ENCODE measurements at regions not wholly inside any gene's neighbourhood (a gene's known extent, or its start where the extent isn't known, plus 50 kb on each side); places are given as distances from the start of the nearest gene placed in this dataset.

DNA sequence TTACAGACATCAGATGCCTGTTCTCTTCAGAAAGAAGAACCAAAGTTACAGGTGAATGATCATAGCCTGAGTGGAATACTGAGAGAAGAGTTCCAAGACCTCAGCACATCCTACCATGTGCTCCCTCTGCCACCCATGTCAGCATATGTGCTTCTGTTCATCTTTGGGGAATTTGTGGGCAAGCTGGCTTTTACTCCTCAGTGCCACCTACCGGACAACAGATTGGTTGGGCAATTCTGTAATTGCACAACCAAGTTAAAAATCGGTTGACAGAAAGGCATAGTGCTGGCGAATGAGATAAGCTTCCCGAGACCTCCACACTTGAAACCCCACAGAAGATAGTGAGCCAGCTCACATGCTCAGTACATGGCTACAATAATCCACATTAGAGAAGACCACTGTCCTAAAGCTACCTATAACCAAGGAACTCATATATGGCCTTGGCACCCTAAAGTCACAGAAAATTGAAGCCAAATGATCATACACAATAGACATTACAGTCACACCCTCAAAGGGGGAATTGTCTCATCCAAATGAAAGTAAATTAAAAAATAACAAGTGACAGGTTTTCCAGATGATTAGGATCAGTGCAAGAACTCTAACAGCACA, 1238.0 kb upstream of the NUDT12 start:
- TF ChIP-seq CTCF (conservative IDR thresholded peaks at IDR 0.05; ENCODE audit: low read depth, low read length), result peak; percentile 25
- no peak overlapping the region for H3K4me3 ChIP-seq (ENCODE audit: low read depth, low read length)
- DNase-seq (ENCODE audit: low read depth), result no peak

DNA sequence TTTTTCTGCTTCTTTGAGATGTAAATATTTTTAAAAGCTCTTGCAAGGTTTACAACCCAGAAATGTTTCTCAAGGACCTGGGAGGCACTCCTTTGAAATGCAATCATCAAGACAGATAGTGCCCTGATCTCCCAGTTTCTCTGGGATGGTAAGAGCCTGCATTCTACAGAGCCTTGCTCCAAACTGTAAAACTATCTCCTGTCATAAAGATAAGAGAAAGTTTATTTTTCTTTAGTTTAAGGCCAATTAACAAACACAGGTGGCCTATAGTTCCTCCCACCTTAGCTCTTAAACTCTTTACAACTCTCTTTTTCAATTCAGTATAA, 1231.1 kb upstream of the NUDT12 start:
- no peak overlapping the region for H3K4me3 ChIP-seq (ENCODE audit: low read depth, low read length)
- DNase-seq (ENCODE audit: low read depth), result no peak
- TF ChIP-seq CTCF (conservative IDR thresholded peaks at IDR 0.05; ENCODE audit: low read depth, low read length), result no peak

DNA sequence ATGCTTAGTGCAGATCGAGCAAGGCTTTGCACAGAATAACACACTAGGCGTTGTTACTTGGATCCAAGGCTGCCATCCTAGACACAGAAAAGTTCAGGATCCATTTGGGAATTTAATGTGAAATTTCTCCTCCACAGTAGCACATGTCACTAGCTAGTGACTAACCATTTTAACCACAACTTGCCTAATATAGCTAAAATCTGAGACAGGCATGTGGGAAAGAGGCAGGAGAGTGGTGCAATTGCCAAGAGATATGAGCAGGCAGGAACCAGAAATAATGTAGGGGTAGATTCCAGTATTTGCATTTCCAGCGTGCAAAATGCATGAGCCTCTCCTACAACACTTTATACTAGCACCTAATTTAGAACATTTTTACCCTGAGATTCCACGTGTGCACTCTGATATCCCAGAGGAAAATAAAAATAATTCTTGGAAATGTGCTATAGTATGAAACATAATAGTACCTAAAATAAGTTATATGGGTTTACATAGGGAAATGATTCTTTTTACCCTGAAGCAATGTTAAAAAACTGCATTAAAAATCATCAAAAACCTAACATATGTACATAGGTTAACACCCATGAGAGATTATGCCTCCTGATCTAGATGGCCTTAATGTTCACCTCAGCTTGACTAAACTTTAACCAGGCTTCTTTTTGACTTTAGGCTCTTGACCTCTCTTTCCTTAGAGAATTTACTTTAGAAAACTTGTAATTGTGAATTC, 1230.6 kb upstream of the NUDT12 start:
- TF ChIP-seq CTCF (conservative IDR thresholded peaks at IDR 0.05; ENCODE audit: low read depth, low read length), result no peak
- peak; percentile 47 for DNase-seq (ENCODE audit: low read depth)
- no peak overlapping the region for H3K4me3 ChIP-seq (ENCODE audit: low read depth, low read length)

GRCh38 chr5:104789366-104789765, 1226.8 kb upstream of the NUDT12 start:
- no peak overlapping the region for H3K4me3 ChIP-seq (ENCODE audit: low read depth, low read length)
- no peak for TF ChIP-seq CTCF (conservative IDR thresholded peaks at IDR 0.05; ENCODE audit: low read depth, low read length)
- DNase-seq (ENCODE audit: low read depth), result no peak

DNA sequence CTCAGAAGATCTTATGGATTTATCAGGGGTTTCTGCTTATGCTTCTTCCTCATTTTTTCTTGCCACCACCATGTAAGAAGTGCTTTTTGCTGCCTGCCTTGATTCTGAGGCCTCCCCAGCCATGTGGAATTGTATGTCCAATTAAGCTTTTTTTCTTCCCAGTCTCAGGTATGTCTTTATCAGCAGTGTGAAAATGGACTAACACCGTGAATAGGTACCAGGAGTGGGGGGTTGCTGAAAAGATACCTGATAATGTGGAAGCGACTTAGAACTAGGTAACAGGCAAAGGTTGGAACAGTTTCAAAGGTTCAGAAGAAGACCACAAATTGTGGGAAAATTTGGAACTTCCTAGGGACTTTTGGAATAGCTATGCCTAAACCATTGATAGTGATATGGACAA, 1222.5 kb upstream of the NUDT12 start:
- TF ChIP-seq CTCF (conservative IDR thresholded peaks at IDR 0.05; ENCODE audit: low read depth, low read length), result no peak
- no peak overlapping the region for H3K4me3 ChIP-seq (ENCODE audit: low read depth, low read length)
- no peak for DNase-seq (ENCODE audit: low read depth)

- no peak overlapping the region for H3K4me3 ChIP-seq (ENCODE audit: low read depth, low read length)
- no peak for DNase-seq (ENCODE audit: low read depth)
- no peak for TF ChIP-seq CTCF (conservative IDR thresholded peaks at IDR 0.05; ENCODE audit: low read depth, low read length)
Observed at GRCh38 chr5:104774372-104774771, 1211.8 kb upstream of the NUDT12 start.

DNA sequence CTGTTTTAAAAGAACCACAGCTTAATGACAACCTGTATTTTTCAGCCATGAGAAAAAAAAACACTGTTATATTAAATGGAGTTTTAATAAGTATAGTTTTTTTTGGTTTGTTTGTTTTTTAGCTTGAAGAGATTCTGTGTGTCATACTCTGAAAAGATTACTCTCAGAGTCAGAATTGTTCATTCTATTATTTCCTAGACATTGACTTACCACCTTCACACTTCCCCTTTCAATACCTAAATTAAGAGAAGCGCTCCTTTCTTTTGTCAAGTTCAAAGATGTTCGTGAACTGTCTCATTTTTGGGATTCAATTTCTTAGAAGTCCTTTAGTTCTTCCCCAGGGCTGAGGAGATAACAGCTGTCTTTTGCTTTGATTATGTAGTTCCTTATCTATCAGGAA, 1201.6 kb upstream of the NUDT12 start:
- H3K4me3 ChIP-seq (ENCODE audit: low read depth, low read length), result no peak overlapping the region
- no peak for TF ChIP-seq CTCF (conservative IDR thresholded peaks at IDR 0.05; ENCODE audit: low read depth, low read length)

More for the DNA sequence above, 1201.6 kb upstream of the NUDT12 start:
- DNase-seq (ENCODE audit: low read depth), result no peak

All from choroid plexus epithelial cell (primary cell).